ENCODE measurements at regions not wholly inside any gene's neighbourhood (a gene's known extent, or its start where the extent isn't known, plus 50 kb on each side); places are given as distances from the start of the nearest gene placed in this dataset.

GRCh38 chr1:30397576-30397975 lies 325.8 kb downstream of the MATN1 start:
- RAD21 ChIA-PET (ENCODE audit: low non-redundant PET in 1 of 2, low total read pairs in 2 of 2, uncharacterized antibody in 2 of 2, unreplicated experiment in 2 of 2): no interaction called here
- POLR2A ChIA-PET: no interaction called here

More at GRCh38 chr1:30397576-30397975, 325.8 kb downstream of the MATN1 start:
- no peak overlapping the region for H3K4me2 ChIP-seq (ENCODE audit: low read length)
- intact Hi-C loops (cut with micrococcal nuclease): no loop called here
- no peaks in the 10 kb centered on the region for H3K79me2 ChIP-seq (ENCODE audit: insufficient read depth, low read length)
- peaks cover 15% of the 10 kb centered on the region for H3K27me3 ChIP-seq (ENCODE audit: insufficient read depth, low read length)
- H3K27ac ChIP-seq (ENCODE audit: low read depth, low read length): no peak overlapping the region
- ATAC-seq (no peak), DNase-seq (ENCODE audit: low read depth, low spot score) (no peak)
- H3K36me3 ChIP-seq (ENCODE audit: control insufficient read depth in 1 of 2, insufficient read depth in 2 of 2, low read length in 2 of 2): no peaks in the 10 kb centered on the region
- H4K20me1 ChIP-seq (ENCODE audit: insufficient read depth): no peaks in the 10 kb centered on the region
- TF ChIP-seq SRF (IDR thresholded peaks at IDR 0.05; ENCODE audit: low read depth) (no peak), POLR2AphosphoS5 (IDR thresholded peaks at IDR 0.05; ENCODE audit: low read depth, low read length) (no peak), REST (IDR thresholded peaks at IDR 0.05; ENCODE audit: low read depth) (no peak)
- H3K4me1 ChIP-seq (ENCODE audit: control insufficient read depth in 1 of 2, insufficient read depth in 2 of 2, low read length in 2 of 2): no peaks in the 10 kb centered on the region
- CTCF ChIA-PET: interaction anchor here (1.9 kb wide), 1 partner anchor 17 kb away, joined by 8 read pairs; no protein-coding TSS in a partner anchor
- no TSS peak for BruUV-seq (replicated peaks)
- no peak overlapping the region for H3K4me3 ChIP-seq (replicated peaks in 1 of 2; ENCODE audit: low read depth in 1 of 2, low read length in 2 of 2)
- H3K9ac ChIP-seq (ENCODE audit: low read length): no peak overlapping the region
- H3K9me2 ChIP-seq (ENCODE audit: insufficient read depth): no peaks in the 10 kb centered on the region
- H2AFZ ChIP-seq (ENCODE audit: low read depth, low read length, poor library complexity, severe bottlenecking): no peak overlapping the region
- no peaks in the 10 kb centered on the region for H3K9me3 ChIP-seq (ENCODE audit: control insufficient read depth in 1 of 2, insufficient read depth in 1 of 2, low read depth in 1 of 2, low read length in 2 of 2)

Measured in HCT116 (cell line).